ENCODE measurements at regions not wholly inside any gene's neighbourhood (a gene's known extent, or its start where the extent isn't known, plus 50 kb on each side); places are given as distances from the start of the nearest gene placed in this dataset.

DNA sequence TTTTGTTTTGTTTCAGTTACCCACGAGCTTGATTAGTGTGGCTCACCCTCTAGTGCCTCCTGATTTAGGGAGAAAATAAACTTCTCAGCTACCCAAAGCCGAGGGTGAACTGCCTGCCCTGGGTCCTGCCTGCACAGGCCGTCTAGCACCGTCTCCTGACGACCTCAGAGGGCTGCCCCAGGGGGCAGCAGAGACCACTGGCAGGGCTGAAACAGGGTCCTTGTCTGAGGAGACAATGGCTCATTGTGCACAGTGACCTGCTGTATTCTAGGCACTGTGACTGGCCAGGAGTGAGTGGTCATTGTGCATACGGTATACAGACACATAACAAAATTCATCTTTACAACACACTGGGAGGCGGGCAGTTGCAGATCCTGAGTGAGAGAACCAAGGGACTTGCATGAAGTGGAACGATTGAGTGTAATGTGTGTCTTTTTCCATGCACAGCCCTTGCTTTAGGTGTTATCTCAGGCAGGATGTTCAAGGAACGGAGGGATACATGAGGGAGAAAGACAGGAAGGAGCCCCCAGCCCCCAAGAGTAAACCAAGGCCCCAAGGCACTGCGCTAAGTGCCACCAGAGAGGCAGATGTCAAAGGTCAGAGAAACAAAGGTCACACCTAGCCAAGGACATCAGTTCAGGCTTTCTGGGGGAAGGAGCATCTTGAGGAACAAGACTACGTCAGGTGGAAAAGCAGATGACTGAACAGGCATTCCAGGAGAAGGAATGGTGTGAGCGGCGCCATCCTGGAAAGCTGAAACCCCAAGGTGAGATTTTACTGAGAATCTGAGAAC, 421.3 kb downstream of the LPIN1 start:
- Histone ChIP-seq H3K9me3 (ENCODE audit: control insufficient read depth, low read length) (no peaks in the 10 kb centered on the region), H3K4me3 (ENCODE audit: low read length) (no peak overlapping the region), H3K4me1 (ENCODE audit: control insufficient read depth, insufficient read depth, low read length) (no peaks in the 10 kb centered on the region), H3K27ac (ENCODE audit: low read depth, low read length) (no peak overlapping the region), H3K27me3 (ENCODE audit: control insufficient read depth, insufficient read depth, low read length, poor library complexity, severe bottlenecking) (no peaks in the 10 kb centered on the region), H3K9ac (ENCODE audit: extremely low read depth, low read length, poor library complexity, severe bottlenecking) (no peak overlapping the region), H3K36me3 (ENCODE audit: control insufficient read depth, insufficient read depth, low read length) (no peaks in the 10 kb centered on the region)
- H3K4me3 Mint-ChIP-seq, result no peak overlapping the region
- H3K9me3 Mint-ChIP-seq, result no peaks in the 10 kb centered on the region
- no peaks in the 10 kb centered on the region for H3K36me3 Mint-ChIP-seq (ENCODE audit: low read depth)
- H3K27ac Mint-ChIP-seq, result no peak overlapping the region
- TF ChIP-seq, protein P1, sequence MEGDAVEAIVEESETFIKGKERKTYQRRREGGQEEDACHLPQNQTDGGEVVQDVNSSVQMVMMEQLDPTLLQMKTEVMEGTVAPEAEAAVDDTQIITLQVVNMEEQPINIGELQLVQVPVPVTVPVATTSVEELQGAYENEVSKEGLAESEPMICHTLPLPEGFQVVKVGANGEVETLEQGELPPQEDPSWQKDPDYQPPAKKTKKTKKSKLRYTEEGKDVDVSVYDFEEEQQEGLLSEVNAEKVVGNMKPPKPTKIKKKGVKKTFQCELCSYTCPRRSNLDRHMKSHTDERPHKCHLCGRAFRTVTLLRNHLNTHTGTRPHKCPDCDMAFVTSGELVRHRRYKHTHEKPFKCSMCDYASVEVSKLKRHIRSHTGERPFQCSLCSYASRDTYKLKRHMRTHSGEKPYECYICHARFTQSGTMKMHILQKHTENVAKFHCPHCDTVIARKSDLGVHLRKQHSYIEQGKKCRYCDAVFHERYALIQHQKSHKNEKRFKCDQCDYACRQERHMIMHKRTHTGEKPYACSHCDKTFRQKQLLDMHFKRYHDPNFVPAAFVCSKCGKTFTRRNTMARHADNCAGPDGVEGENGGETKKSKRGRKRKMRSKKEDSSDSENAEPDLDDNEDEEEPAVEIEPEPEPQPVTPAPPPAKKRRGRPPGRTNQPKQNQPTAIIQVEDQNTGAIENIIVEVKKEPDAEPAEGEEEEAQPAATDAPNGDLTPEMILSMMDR (conservative IDR thresholded peaks at IDR 0.05), result peak; percentile 77
- 84 to 89% methylated on average over 5 to 13 of the region's 13 CpGs for whole genome bisulfite sequencing, 2 experiments (ENCODE audit: insufficient coverage in 1 of 2, insufficient read length in 1 of 2)
- peak; percentile 76 for DNase-seq
- H3K27me3 Mint-ChIP-seq (ENCODE audit: insufficient read depth), result no peaks in the 10 kb centered on the region
- H3K4me1 Mint-ChIP-seq, result peaks cover 1% of the 10 kb centered on the region

DNA sequence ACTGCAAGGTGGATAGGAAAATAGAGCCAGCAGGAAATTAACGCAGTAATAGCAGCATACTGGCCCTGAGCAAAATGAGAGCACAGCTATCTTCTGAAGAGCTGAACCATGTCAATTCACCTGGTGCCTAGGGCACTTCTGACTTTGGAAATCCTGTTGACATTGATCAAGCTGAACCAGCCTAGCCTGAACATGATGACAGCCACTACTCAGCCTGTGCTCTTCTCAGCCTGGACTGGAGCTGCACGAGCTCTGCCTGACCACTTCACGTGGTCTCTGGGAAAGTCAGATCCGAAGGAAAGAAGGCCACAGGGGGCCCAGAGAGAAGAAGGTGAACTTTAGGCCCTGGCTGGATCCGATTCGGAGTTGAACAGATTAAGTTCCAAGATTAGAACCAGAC, 421.9 kb downstream of the LPIN1 start:
- no peaks in the 10 kb centered on the region for H3K27me3 Mint-ChIP-seq (ENCODE audit: insufficient read depth)
- Histone ChIP-seq H3K36me3 (ENCODE audit: control insufficient read depth, insufficient read depth, low read length) (no peaks in the 10 kb centered on the region), H3K9ac (ENCODE audit: extremely low read depth, low read length, poor library complexity, severe bottlenecking) (no peak overlapping the region), H3K9me3 (ENCODE audit: control insufficient read depth, low read length) (no peaks in the 10 kb centered on the region), H3K27ac (ENCODE audit: low read depth, low read length) (no peak overlapping the region), H3K27me3 (ENCODE audit: control insufficient read depth, insufficient read depth, low read length, poor library complexity, severe bottlenecking) (no peaks in the 10 kb centered on the region), H3K4me1 (ENCODE audit: control insufficient read depth, insufficient read depth, low read length) (no peaks in the 10 kb centered on the region), H3K4me3 (ENCODE audit: low read length) (no peak overlapping the region)
- H3K4me1 Mint-ChIP-seq, result peaks cover 1% of the 10 kb centered on the region
- H3K36me3 Mint-ChIP-seq (ENCODE audit: low read depth), result no peaks in the 10 kb centered on the region
- H3K27ac Mint-ChIP-seq, result no peak overlapping the region
- TF ChIP-seq, protein P1 (conservative IDR thresholded peaks at IDR 0.05), result no peak
- H3K9me3 Mint-ChIP-seq, result no peaks in the 10 kb centered on the region
- 92 to 98% methylated on average over 6 of the region's 6 CpGs for WGBS, 2 experiments (ENCODE audit: insufficient coverage in 1 of 2, insufficient read length in 1 of 2)
- H3K4me3 Mint-ChIP-seq, result no peak overlapping the region
- DNase-seq, result no peak

DNA sequence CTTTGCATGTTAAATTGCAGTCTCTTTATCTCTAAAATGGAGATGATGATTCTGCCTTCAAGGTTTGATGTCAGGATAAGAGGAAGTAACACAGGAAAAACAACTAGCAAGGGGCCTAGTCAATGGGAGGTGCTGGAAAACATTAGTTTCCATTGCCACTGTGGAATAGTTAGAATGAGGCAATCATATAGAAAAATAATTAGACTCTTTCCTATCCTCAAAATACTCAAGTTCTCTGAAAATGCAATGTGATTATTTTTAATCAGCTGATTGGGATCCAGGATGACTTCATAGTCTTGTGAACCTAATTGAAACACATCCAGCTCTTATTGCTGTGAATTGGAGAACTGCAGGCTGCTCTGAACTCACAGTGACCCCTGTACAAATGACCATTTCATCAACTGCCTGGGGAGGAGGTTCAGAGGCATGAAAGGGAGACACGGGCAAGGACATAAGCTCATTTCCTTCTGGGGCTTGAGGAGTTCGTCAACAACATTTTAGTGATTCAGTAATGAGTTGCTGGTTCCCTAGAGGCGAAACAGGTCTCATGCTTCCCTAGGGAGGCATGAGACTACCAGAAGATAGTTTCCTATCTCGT, 422.5 kb downstream of the LPIN1 start:
- Histone ChIP-seq H3K27ac (ENCODE audit: low read depth, low read length) (no peak overlapping the region), H3K9ac (ENCODE audit: extremely low read depth, low read length, poor library complexity, severe bottlenecking) (no peak overlapping the region), H3K4me3 (ENCODE audit: low read length) (no peak overlapping the region), H3K27me3 (ENCODE audit: control insufficient read depth, insufficient read depth, low read length, poor library complexity, severe bottlenecking) (no peaks in the 10 kb centered on the region), H3K36me3 (ENCODE audit: control insufficient read depth, insufficient read depth, low read length) (no peaks in the 10 kb centered on the region), H3K9me3 (ENCODE audit: control insufficient read depth, low read length) (no peaks in the 10 kb centered on the region), H3K4me1 (ENCODE audit: control insufficient read depth, insufficient read depth, low read length) (no peaks in the 10 kb centered on the region)
- DNase-seq, result no peak
- TF ChIP-seq, protein P1 (conservative IDR thresholded peaks at IDR 0.05), result no peak
- peaks cover 1% of the 10 kb centered on the region for H3K4me1 Mint-ChIP-seq
- WGBS, 2 experiments (ENCODE audit: insufficient coverage in 1 of 2, insufficient read length in 1 of 2), result 83 to 89% methylated on average over 4 of the region's 4 CpGs
- no peak overlapping the region for H3K4me3 Mint-ChIP-seq
- no peaks in the 10 kb centered on the region for H3K9me3 Mint-ChIP-seq
- H3K36me3 Mint-ChIP-seq (ENCODE audit: low read depth), result no peaks in the 10 kb centered on the region
- H3K27me3 Mint-ChIP-seq (ENCODE audit: insufficient read depth), result no peaks in the 10 kb centered on the region
- H3K27ac Mint-ChIP-seq, result no peak overlapping the region

All from endodermal cell (in vitro differentiated cells).